HG03460 (cell line): ENCODE measurements at regions not wholly inside any gene's neighbourhood (a gene's known extent, or its start where the extent isn't known, plus 50 kb on each side); places are given as distances from the start of the nearest gene placed in this dataset.
"Not testable (repeated sequence)": the region's sequence is repeated elsewhere in the genome, so short reads cannot be mapped to it uniquely, and the experiment has no call there.

ENCODE experiments used
- ATAC-seq: cut with Tn5 transposase; IDR thresholded peaks from one replicate; pipeline ENCODE4 v1.9.1; 2021; ENCODE audit not compliant: unreplicated experiment

DNA sequence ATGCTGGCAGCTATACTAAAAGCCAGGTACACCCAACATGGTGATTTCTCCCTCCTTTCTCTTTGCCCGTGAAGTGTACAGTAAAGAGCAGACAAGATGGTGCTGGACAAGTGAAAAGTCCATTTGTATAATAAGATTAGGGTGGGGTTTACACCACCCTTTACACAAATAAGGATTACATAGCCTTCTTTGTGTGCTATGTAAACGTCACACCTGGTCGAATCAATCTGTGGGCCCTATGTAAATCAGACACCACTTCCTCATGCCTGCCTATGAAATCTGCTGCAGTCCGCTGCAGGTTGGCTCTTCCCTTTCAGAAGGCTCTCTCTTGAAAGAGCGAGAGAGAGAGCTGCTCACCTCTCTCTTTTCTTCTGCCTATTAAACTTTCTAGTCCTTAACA is 1054.3 kb upstream of the SLC39A10 start:
- no peak for ATAC-seq

DNA sequence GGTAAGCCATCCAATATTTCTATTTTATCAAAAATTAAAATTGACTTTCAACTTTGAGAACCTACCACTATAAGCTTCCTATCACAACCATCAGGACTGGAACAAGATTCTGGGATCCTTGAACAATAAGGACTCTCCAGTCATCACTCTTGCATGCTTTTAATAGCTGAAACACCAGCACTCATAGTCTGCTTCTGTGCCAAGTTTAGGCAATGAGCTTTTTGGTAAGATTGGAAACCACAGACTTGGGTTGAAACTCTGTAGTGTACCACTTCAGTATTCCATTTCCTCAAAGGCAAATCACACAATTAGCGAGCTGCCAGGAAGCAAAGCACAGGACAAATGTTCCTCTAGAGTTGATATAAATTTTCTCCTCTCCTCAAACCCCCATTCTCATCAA is 1065.8 kb upstream of the SLC39A10 start:
- ATAC-seq = no peak

DNA sequence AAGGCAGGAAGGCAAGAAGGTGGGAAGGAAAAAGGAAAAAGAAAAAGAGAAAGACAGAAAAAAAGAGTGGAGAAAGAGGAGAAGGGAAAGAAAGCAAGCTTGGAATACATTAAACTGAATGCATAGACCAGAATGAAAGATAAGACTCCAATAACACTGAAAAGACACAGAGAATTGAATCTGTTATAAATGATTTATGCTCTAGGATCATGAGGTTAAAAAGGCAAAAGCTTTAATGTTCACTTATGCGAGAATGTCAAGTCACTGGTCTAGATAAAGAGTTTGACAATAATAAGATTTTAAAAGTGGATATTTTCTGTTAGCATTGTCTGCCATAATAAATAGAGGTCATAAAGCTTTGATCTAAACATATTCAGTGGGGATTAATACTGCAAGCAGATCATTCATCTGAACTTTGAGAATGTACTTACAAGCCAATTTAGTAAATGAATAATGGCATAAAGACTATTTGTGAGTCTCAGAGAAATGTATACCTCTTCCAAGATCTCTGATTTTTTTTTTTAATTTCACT is 1069.2 kb upstream of the SLC39A10 start:
- no peak for ATAC-seq

DNA sequence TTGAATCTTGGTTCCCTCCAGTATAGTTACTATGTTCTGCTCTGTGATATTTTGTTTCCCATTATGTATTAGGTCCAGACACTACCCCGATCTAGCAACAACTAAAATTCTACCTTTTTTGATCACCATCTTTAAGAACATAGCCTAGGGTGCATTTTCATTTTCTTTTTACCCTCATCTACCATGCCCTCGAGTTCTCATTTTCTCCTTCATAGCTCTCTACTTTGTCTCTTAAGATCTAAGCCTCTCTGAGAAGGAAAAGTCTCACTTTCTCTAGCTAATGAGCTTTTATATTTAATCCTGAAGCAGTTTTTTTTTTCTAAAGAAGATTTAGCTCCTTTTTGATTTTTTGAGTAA is 1089.4 kb upstream of the SLC39A10 start:
- ATAC-seq = peak; percentile 48

DNA sequence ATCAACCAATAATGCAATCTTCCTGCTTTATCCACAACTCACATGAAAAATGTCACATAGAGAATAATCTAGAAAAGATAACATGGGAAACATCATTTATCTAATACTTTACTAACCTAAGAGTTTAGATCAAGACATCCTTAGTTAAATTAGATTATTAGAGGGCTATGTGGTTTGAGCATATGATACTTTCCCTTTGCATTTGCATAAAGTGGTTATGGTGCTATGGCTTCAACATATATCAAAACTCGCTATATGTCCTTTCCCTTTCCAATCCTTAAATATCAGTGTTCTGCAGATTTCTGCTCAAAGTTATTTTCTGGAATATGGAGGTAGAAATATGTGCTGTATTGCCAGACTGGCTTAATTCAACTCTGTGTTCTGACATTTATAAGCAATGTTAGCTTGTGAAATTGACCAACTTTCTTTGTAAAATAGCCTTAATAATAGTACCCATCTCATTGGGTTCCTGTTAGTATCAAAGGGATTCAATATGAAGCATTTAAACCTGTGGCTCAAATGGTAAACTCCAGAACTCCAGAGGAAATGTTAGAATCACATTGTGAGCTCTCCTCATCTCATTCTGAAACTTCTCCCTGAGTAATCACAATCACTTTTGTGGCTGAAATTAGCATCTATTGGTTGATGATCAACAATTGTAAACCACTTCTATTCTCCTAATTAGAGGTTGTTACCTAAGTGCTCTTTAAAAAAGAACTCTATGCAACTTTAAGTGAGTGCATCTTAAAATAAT is 1089.9 kb upstream of the SLC39A10 start:
- ATAC-seq = peak; percentile 89

DNA sequence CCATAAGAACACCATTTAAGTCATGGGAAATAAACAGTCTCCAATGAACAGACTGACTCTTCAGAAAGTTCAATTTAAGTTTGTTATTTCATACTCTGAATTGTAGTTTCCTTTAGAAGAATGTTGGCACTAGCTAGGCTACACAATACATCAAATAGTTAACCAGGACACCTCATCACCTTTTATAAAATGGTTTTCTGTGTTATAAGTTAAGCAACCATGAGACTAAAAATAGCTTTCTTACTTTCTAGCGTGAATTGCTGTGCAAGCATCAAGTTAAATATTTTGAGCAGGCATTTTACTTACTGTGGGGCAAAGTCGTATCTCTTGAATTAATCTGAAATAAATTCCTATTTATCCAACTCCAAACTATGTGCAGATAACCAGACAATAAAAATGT is 1092.6 kb upstream of the SLC39A10 start:
- no peak for ATAC-seq

DNA sequence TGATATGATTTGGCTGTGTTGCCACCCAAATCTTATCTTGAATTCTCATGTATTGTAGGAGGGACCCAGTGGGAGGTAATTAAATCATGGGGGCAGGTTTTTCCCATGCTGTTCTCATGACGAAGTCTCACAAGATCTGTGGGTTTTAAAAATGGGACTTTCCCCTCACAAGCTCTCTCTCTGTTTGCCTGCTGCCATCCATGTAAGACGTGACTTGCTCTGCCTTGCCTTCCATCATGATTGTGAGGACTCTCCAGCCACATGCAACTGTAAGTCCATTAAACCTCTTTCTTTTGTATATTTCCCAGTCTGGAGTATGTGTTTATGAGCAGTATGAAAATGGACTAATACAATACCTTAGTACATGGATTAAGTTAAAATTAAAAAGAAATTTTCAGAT is 1094.7 kb upstream of the SLC39A10 start:
- no peak for ATAC-seq

DNA sequence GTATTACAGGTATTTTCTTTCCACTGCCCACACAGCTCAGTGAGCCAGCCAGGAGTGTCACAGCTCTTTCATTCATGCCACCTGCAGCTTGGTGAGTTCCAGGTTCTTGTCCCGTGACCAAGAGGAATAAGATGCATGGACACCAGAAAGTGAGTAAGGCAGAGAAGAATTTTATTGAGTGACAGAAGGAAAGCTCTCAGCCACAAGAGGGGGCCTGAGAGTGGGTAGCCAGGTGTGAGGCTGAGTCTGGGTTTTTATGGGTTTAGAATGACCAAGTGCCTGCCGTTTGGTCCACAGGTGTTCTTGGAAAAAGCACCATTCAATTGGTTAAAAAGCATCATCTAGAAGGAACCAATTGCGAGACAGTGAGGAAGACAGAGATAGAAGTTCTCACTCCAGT is 1097.1 kb upstream of the SLC39A10 start:
- ATAC-seq = no peak

DNA sequence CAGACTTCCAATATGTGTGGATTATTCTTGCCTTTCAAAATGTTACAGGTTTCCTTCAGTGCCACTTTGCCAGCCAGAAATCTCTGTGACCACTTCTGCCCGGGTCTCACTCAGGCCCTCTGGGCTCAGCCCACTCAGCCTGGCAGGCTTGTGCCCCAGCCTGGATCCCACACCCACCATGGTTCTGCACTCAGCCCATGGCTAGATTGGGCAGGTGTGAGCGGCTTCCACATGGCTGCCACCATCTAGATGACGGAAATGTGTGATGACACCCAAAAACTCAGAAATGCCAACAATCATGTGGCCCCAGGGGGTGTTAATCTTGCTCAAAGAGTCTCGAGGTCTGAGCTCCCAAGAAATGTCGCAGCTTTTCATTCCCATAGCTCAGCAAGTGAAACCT is 1097.5 kb upstream of the SLC39A10 start:
- no peak for ATAC-seq

DNA sequence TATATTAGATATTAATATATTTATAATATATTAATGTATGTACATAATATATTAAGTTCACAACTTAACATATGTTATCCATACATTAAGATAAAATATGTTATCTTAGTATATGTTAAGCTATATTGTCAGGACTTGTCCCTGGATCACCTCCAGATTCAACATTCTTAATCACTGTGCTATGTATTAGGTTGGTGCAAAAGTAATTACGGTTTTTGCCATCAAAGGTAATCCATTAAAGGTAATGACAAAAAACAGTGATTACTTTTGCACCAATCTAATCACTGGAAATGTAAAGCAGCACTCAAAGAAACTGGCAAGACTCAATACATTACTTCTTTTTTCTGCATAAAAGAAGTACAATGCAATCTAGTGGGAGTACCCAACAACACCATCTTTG is 1099.0 kb upstream of the SLC39A10 start:
- no peak for ATAC-seq

DNA sequence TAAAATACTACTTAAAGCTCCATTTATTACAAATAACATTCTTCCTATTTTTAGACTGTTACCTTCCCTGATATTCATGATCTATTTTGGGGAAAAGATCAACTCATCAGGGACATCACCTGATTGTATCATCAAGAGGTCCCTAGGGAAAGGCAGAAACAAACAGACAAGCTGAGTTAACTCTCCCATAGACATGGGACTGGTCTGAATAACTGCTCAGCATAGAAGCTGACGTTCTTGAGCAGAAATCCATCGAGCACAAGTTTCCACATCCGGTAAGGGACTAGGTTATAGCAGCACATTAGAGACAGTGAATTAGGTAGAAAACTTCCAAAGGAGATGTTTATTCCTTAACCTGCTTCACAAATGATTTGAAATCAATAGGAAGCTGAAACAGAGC is 1100.4 kb upstream of the SLC39A10 start:
- ATAC-seq = no peak

DNA sequence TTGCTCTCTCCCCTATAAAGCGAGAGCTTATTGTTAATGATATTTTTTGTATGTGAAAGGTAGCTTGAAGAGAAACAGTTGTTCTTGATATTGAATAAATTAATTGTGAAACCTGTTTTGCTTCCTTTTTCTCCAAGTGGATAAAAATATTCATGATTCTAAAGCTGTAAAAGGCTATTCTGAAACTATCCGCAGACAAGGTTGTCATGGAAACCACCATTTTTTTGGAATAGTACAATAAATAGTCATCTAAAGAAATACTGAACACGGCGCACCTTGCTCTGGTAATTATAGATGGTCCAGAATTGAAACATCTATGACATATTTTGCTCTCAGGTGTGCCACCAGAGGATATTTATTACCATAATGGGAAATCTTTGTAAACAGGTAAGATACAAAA is 1103.0 kb upstream of the SLC39A10 start:
- ATAC-seq = no peak

DNA sequence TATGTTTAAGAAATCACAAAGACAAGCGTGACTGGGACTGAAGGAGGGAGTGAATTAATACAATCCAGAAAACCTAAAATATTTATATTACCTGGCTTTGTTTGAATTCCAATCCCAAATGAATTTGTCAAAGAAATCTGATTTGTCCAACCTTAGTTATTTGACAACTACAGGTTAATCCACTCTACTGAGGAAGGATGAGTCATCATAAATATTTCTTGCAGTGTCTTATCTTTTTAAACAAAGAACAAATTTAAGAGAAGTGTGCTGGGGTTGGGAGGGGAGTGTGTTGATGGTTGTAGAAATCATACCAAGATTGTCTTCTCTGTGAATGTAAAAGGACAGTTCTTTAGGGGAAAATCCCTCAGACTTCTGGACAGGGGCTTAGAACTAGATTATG is 1106.3 kb upstream of the SLC39A10 start:
- no peak for ATAC-seq

DNA sequence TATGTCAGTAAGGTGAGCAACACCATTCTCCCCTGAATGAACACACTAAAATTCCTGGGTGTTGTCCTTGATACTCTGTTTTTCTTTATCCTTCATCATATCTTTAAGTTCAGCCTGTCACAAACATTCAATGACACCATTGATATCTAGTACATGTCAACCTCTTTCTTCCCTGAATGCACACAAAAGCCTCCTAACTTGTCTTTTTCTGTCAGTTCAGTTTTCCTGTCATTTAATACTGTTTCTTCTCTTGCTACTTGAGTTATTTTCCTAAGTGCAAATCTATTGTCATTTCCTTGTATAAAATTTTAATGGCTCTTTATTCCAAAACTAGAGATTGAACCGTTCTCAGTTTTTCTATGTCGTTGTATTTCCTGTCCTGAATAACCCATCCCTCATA is 1107.6 kb upstream of the SLC39A10 start:
- no peak for ATAC-seq

DNA sequence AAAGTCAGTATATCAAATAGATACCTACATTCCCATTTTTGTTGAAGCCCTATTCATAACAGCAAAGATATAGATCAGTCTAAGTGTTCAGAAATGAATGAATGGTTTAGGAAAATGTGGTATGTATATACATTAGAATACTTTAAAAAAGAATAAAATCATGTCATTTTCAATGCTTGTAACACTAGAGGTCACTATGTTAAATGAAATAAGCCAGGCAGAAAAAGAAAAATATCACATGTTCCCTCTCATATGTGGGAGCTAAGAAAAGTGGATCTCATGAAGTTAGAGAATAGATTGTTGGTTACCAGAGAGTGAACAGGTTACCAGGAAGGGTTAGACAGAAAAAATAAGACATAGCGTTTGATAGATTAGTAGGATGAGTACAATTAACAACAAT is 1111.0 kb upstream of the SLC39A10 start:
- ATAC-seq = no peak

DNA sequence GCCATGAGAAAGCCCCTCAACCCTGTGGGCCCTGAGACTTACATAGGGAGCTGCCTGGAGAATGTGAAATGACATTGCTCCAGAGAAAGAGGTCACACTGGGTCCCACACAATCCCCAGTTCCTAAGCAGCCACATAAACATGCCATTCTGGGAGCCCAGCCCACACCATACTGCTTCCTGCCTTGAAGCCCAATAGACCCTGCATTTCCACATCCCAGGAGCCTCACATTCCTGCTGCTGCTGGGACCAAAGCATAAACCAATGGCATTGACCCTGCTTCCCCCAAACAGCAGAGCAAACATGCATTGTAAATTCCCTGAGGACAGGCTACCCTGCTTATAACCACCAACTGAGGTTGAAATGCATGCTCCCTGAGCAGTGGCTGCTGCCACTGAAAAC is 1117.6 kb upstream of the SLC39A10 start:
- no peak for ATAC-seq

DNA sequence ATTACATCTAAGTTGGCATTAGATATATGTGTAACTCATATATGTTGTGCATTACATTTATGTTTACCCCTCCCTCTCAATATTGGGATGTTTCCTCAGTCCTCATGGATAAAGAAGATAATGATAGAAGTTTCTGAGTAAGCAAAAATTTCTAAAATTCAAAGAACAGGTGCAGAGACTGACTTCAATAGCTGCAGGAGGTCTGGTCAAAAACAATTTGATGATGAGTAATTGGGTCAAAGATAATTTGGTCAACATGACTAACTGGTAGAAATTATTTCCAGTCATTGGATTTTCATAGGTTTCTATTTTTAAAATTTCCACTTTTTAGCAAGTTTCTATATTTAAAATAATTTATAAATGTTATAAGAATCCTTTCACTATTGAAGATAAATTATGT is 1130.9 kb upstream of the SLC39A10 start:
- no peak for ATAC-seq

DNA sequence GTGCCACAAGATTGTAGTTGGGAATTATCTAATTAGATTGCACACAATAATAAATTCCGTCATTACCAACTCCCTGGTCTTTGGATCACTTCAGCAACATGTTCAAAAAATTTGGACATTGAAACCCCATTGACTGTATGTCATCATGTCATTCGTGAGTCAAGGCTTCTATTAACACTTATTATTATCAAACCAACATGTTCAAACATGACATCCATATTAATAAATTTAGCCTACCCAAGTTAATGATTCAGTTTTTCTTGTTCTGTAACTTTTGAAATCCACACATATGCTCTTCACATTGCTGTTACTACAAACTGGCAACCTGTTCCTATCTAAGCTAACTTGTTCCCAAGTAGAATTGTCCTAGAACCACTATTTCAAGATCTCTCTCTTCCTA is 1142.7 kb upstream of the SLC39A10 start:
- ATAC-seq = no peak

DNA sequence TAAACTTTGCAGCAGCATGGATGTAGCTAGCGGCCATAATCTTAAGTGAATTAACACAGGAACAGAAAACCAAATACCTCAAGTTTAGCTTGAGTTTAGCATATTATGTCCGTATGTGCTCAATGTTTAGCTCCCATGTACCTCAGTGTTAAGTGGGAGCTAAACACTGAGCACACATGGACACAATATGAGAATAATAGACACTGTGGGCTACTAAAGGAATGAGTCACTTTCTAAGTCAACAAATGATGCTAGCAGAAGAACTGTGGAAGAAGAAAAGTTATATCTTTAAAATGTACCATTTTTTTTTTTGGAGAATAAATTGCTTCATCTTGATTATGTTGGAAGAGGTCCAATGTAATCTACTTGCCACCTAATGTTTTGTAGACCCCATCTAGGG is 1146.0 kb upstream of the SLC39A10 start:
- ATAC-seq = not testable (repeated sequence)

DNA sequence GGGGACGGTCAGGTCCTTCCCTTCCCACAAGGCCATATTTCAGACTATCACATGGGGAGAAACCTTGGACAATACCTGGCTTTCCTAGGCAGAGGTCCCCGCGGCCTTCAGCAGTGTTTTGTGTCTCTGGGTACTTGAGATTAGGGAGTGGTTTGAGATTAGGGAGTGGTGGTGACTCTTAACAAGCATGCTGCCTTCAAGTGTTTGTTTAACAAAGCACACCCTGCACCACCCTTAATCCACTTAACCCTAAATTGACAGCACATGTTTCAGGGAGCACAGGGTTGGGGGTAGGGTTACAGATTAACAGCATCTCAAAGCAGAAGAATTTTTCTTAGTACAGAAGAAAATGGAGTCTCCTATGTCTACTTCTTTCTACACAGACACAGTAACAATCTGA is 1152.2 kb upstream of the SLC39A10 start:
- ATAC-seq = not testable (repeated sequence)

DNA sequence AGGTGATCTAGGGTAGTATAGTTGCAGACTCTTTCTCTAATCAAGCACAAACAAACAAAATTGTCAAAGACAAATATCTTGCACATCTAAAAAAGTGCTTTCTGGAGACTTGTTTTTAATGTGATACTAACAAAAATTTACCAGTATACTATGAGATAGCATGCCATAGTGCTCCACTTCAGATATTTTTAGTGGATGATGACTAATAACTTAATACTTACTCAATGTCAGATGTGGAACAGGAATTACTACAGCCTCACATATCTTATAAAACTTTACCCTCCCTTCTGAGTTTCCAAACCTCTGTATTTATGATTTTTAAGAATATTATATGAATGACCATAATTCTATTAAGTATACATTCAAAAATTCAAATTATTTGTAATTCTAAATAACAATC is 1162.0 kb upstream of the SLC39A10 start:
- no peak for ATAC-seq

DNA sequence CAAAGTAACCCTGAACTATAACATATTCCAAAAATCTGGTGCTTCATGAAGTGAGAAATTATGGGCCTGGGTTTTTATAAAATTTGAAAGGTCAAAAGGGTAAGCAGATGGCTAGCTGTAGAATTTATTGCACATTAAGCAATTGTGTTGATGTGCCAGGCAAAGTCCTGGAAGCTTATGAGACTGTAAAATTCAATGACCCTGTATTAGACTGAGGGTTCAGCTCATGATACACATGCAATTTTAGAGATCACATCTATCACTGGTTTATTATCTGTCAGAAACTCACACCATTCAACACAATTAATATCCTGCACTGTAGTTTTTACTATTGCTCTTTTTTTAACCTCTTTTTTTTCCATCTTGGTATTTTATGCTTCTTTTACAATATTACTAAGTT is 1162.6 kb upstream of the SLC39A10 start:
- ATAC-seq = no peak

DNA sequence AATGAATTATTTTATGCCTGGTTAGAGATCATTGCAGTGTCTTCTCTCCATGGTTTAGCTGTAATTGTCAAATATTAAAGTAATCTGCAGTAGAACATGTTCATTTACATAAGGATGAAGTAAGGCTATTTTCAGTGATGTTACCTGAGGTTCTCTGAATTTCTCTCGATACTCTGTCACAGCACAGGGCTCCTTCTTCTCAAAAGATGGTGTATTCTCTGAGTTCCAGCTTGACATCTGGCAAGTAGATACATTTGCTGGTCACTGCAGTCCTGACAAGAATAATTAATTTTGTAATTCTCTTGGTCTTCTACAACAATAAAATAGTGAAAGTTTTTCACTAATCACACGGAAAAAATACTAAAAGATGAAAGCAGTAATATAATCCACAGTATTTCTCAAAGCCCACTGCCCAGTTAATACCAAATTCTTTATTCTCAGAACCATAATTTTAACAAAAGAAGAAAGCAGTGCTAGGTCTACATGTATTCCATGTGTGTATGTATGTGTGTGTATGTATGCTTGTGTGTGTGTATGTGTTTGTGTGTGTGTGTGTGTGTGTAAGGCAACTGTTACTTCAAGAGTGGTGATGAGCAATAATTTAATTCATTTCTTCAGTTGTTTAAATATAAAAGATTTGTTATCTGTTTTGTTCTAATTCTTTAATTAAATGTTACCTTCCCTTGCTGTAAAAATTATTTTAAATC is 1165.5 kb upstream of the SLC39A10 start:
- ATAC-seq = no peak
